SK-N-MC (cell line): ENCODE measurements at regions not wholly inside any gene's neighbourhood (a gene's known extent, or its start where the extent isn't known, plus 50 kb on each side); places are given as distances from the start of the nearest gene placed in this dataset.

ENCODE experiments used
- EZH2 ChIP-seq: fragments of 200-600 bp; sonication (generic); IDR thresholded peaks from one replicate; pipeline ENCODE4 v1.6.1; 2017; ENCODE audit warnings: antibody characterized with exemption
- POLR2AphosphoS5 ChIP-seq: IDR thresholded peaks from 2 replicates; pipeline ENCODE4 v1.6.1; 2012; ENCODE audit warnings: mild to moderate bottlenecking, low read depth, low read length, borderline replicate concordance

DNA sequence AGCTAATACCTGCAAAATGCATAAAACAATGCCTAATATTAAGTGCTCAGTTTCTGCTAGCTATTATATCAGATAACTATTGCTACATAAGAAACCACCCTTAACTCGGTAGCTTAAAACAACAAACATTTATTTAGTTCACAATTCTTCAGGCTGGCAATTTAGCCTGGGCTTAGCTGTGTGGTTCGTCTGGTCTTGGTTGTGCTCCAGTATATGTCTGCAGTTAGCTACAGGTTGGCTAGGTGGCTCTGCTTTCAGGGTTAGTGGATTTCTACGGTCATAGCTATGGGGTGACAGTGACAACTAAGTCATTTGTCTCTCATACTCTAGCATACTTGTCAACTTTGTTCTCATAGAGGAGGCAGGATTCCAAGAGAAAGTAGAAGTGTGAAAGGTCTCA lies 61.8 kb upstream of the NRP1 start:
- TF ChIP-seq POLR2AphosphoS5 (no peak), EZH2 (no peak)
